ENCODE measurements at regions not wholly inside any gene's neighbourhood (a gene's known extent, or its start where the extent isn't known, plus 50 kb on each side); places are given as distances from the start of the nearest gene placed in this dataset.

GRCh38 chr6:151702851-151703658 lies 104.4 kb upstream of the ESR1 start:
- no peak for DNase-seq

GRCh38 chr6:151704383-151704782 lies 103.1 kb upstream of the ESR1 start:
- DNase-seq, result no peak

DNA sequence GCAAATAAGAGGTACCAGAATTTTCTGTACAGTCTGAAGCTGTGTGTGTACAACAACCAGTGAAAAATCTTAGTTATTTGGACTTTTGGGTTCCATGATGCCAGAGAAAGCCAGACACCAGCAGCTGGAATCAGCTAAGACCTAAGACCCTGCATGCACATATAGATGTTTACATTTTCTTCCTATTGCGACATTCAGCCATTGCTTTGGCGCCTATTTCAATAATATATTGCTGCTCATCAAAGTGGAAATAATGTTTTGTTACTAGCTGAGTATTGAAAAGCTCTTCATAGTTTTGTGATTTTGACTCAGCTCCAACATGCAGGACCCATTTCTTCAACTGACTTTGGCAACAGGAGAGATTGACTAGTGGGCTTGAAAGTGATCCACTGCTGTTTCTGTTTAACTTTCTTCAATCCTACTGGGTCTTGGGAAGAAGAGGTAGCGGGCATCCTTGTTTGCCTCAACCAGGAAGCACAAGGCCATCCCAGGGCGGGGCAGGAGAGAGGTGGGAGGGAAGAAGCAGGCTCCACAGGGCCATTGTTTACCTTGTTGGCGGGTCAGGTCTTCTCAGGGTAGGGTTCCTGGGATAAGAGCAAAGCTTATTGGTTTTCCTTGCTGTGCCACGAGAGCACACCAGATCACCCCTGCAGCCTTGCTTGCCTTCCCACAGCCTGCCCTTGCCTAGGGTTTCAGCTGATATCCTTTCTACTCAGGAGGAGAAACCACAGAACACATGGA lies 101.3 kb upstream of the ESR1 start:
- no peak for DNase-seq

GRCh38 chr6:151709329-151709728 lies 98.2 kb upstream of the ESR1 start:
- DNase-seq, result no peak

DNA sequence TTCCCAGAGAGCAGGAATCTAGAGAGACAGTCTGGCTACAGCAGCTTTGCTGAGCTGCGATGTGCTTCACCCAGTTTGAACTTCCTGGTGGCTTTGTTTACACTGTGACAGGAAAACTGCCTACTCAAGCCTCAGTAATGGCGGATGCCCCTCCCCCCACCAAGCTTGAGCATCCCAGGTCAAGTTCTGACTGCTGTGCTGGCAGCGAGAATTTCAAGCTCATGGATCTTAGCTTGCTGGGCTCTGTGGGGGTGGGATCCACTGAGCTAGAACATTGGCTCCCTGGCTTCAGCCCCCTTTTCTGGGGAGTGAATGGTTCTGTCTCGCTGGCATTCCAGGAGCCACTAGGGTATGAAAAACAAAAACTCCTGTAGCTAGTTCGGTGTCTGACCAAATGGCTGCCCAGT lies 91.0 kb upstream of the ESR1 start:
- no peak for DNase-seq

DNA sequence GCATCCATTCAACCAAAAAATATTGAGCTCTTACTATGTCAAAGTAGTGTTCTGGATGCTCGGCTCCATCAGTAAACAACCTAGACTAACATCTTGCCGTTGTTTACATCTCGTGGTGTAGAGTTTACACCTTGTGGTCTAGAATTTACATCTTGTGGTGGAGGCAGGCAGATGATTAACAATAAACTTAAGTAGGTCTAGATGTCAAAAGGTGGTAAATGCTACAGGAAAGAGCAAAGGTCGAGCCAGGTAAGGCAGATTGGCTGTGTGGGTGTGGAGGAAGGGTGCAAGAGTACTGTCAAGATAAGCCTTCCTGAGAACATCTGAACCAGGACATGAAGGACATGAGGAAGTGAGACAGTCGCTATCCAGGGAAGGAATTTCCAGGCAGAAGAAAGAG lies 88.4 kb upstream of the ESR1 start:
- DNase-seq, result no peak

- DNase-seq, result no peak
Observed at GRCh38 chr6:151721146-151721545, 86.3 kb upstream of the ESR1 start.

- no peak for DNase-seq
Observed at GRCh38 chr6:151721671-151722070, 85.8 kb upstream of the ESR1 start.

- no peak for DNase-seq
Observed at GRCh38 chr6:151722342-151722741, 85.1 kb upstream of the ESR1 start.

DNA sequence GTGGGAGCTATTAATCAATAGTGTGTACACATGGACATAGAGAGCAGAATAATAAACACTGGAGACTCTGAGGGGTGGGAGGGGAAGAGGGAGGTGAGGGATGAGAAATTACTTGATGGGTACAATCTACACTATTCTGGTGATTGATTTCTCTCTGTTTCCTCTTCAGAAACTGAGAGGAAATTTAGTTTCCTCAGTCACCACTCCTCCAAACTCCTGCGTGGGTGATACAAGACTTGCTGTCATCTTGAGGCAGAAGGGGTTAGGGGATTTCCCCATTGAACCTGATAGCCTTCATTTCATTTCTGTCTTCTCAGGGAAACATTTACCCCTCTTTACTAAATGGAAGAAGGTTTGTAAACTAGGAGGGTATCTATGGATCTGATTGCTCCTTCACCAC lies 84.3 kb upstream of the ESR1 start:
- no peak for DNase-seq

GRCh38 chr6:151729829-151730495 lies 77.5 kb upstream of the ESR1 start:
- DNase-seq, result no peak

DNA sequence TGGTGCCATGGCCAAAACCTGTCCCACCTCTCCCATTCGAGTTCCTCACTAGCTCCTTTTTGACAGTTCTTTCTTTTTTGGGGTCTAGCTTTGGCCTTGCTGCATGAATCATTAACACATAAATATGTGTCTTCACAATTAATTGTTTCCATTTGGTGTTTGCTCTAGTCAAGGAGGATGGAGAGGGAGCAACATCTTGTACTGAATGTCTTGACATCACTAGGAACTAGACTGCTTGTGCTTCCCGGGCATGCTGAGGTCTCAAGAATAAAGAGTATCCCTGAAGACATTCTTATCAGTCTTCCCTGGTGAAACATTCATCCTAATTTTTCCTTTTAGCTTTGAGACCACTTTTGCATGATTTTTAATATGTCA lies 77.0 kb upstream of the ESR1 start:
- no peak for DNase-seq

DNA sequence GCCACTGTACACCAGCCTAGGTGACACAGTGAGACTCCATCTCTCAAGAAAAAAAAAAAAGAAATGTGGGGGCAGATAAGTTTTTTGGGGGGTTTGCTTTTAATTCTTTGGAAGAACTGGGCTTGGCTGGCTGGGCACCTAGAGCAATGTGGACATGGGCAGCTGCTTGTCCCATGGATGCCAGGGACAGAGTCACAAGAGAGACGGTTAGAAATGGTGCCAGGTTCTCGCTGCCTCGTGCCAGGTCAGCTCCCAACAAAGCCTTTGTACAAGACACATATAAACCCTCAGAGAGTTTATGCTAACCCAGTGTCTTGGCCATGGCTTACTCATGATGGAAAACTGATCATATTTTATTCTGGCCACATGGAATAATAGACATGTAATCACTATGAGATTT lies 76.2 kb upstream of the ESR1 start:
- DNase-seq, result no peak

DNA sequence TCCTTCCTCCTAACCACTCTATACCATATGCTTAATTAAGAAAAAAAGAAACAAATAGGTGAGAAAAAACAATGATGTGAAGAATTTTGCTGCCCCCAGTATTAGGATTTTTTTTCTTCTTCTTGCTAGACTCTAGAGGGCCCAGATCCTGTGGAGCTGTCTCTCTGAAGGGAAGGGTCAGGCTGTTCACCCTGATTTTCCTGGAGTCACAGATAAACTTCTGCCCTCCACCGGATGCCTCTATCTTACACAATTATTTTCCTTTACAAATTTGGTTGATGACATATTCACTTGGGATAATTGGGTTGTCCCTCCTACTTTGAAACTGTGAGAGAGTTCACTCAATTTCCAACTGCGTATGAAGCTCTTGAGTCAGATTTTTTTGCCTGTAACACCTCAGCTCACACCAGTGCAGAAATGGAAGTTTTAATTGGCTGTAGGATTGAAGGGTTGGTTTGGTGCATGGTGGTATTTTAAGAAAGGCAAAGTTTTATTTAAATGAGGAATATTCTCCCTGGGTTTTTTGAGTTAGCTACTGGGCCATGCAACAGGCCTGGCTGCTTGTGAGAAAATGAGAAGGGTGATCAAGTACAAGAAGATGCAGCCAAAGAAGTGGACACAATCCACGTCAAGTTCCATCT lies 73.7 kb upstream of the ESR1 start:
- no peak for DNase-seq

GRCh38 chr6:151738267-151738666 lies 69.2 kb upstream of the ESR1 start:
- DNase-seq, result no peak

- DNase-seq, result no peak
Observed at GRCh38 chr6:151738960-151739359, 68.5 kb upstream of the ESR1 start.

DNA sequence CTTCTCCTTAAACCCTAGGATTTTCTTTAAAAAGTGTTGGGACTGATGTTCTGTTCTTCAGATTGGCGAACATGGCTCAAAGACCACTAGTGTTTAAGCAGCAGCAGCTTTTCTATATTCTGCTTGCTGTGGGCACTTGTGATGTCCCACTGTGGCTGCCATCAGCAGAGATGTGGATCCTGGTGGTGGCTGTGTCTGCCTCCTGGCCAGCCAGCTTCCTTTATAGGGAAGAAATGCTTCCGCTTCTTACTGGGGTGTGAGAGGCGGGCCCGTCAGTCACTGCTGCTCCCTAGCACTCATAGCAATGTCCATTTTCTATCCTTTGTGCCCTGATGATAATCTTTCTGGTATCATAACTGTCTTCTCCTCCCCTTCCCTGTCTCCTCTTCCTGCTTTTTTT lies 66.7 kb upstream of the ESR1 start:
- no peak for DNase-seq

DNA sequence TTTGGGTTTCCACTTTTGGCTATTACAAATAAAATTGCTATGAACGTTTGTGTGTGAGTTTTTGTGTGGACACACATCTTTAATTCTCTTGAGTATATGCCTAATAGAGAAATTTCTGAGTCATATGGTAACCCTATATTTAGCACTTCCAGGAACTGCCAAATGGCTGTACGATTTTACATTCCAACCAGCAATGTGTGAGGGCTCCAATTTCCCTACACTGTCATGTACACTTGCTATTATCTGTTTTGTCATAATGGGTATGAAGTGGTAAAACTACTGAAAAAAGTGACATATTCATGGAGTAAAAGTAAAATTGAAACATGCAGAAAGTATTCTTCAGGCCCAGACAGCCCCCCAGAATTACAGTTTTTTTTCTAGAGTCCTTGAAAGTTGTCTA lies 59.6 kb upstream of the ESR1 start:
- DNase-seq, result no peak

- no peak for DNase-seq
Observed at GRCh38 chr6:151749341-151749740, 58.1 kb upstream of the ESR1 start.

DNA sequence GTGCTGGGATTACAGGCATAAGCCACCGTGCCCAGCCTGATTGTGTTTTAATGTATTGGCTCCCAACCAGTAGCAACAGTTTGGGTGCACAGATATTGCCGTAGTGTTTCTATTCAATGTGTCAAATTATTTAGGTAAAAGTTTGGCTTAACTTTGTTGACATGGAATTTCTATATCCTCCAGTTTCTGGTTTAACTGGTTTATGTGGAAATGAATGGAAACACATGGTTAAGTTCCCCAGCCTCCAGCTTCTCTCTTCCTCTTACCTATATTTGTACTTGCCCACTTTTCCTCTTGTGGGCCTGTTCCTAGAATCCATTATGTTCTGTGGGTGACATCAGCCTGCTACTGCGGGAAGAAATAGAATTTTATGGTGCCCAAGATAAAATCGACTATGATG lies 53.9 kb upstream of the ESR1 start:
- no peak for DNase-seq

GRCh38 chr6:151757506-151757955 lies 50.0 kb upstream of the ESR1 start:
- DNase-seq, result no peak
